Chondrocyte (in vitro differentiated cells): ENCODE measurements at regions not wholly inside any gene's neighbourhood (a gene's known extent, or its start where the extent isn't known, plus 50 kb on each side); places are given as distances from the start of the nearest gene placed in this dataset.
"Not testable (repeated sequence)": the region's sequence is repeated elsewhere in the genome, so short reads cannot be mapped to it uniquely, and the experiment has no call there.

Source experiments
- DNase-seq: peaks from one replicate; pipeline ENCODE4 v3.0.0; 2021; ENCODE audit warnings: mixed read lengths, low spot score
- H3K27ac Mint-ChIP-seq: one replicate; pipeline ENCODE4 v1.8.0; 2021; ENCODE audit warnings: mild to moderate bottlenecking, moderate library complexity, mixed read lengths; ENCODE audit not compliant: unreplicated experiment
- H3K27me3 Mint-ChIP-seq: 2 replicates; pipeline ENCODE4 v1.8.0; 2021; ENCODE audit warnings: low read depth, mixed read lengths
- H3K36me3 Mint-ChIP-seq: 2 replicates; pipeline ENCODE4 v1.8.0; 2021; ENCODE audit warnings: low read depth, mixed read lengths
- H3K4me1 Mint-ChIP-seq: 2 replicates; pipeline ENCODE4 v1.8.0; 2021; ENCODE audit warnings: low read depth, mild to moderate bottlenecking, mixed read lengths
- H3K4me3 Mint-ChIP-seq: one replicate; pipeline ENCODE4 v1.8.0; 2021; ENCODE audit warnings: mild to moderate bottlenecking, moderate library complexity, mixed read lengths; ENCODE audit not compliant: unreplicated experiment
- H3K9me3 Mint-ChIP-seq: 2 replicates; pipeline ENCODE4 v1.8.0; 2021; ENCODE audit warnings: low read depth, mixed read lengths
- CTCF ChIP-seq: fragments of 200-600 bp; sonication (generic); IDR thresholded peaks from 2 replicates; pipeline ENCODE4 v1.5.0; 2021; ENCODE audit warnings: antibody characterized with exemption, mild to moderate bottlenecking, moderate library complexity

- no peaks in the 10 kb centered on the region for H3K4me1 Mint-ChIP-seq
- no peak overlapping the region for H3K4me3 Mint-ChIP-seq
- H3K27ac Mint-ChIP-seq, result no peak overlapping the region
- TF ChIP-seq CTCF, result no peak
- no peaks in the 10 kb centered on the region for H3K27me3 Mint-ChIP-seq
- no peaks in the 10 kb centered on the region for H3K36me3 Mint-ChIP-seq
- H3K9me3 Mint-ChIP-seq, result peaks cover 39% of the 10 kb centered on the region
- no peak for DNase-seq
Measured at GRCh38 chr19:30811397-30812098, 439.4 kb downstream of the ZNF536 start.

GRCh38 chr19:30810726-30811125 lies 438.5 kb downstream of the ZNF536 start:
- Mint-ChIP-seq H3K4me1 (no peaks in the 10 kb centered on the region), H3K36me3 (no peaks in the 10 kb centered on the region), H3K27me3 (no peaks in the 10 kb centered on the region), H3K9me3 (peaks cover 37% of the 10 kb centered on the region), H3K4me3 (no peak overlapping the region), H3K27ac (no peak overlapping the region)
- DNase-seq, result no peak
- TF ChIP-seq CTCF, result no peak

- no peaks in the 10 kb centered on the region for H3K36me3 Mint-ChIP-seq
- no peaks in the 10 kb centered on the region for H3K27me3 Mint-ChIP-seq
- no peak for TF ChIP-seq CTCF
- no peaks in the 10 kb centered on the region for H3K4me1 Mint-ChIP-seq
- H3K4me3 Mint-ChIP-seq, result no peak overlapping the region
- DNase-seq, result no peak
- peaks cover 27% of the 10 kb centered on the region for H3K9me3 Mint-ChIP-seq
- H3K27ac Mint-ChIP-seq, result no peak overlapping the region
Measured at GRCh38 chr19:30807278-30807677, 435.1 kb downstream of the ZNF536 start.

GRCh38 chr19:30806311-30806710 lies 434.1 kb downstream of the ZNF536 start:
- no peaks in the 10 kb centered on the region for H3K27me3 Mint-ChIP-seq

GRCh38 chr19:30804751-30805150 lies 432.6 kb downstream of the ZNF536 start:
- Mint-ChIP-seq H3K36me3 (no peaks in the 10 kb centered on the region), H3K4me3 (no peak overlapping the region), H3K9me3 (peaks cover 18% of the 10 kb centered on the region), H3K4me1 (no peaks in the 10 kb centered on the region), H3K27ac (no peak overlapping the region), H3K27me3 (peaks cover 7% of the 10 kb centered on the region)
- no peak for DNase-seq
- no peak for TF ChIP-seq CTCF

More at GRCh38 chr19:30806311-30806710, 434.1 kb downstream of the ZNF536 start:
- TF ChIP-seq CTCF, result no peak
- Mint-ChIP-seq H3K27ac (no peak overlapping the region), H3K4me3 (no peak overlapping the region), H3K4me1 (no peaks in the 10 kb centered on the region), H3K9me3 (peaks cover 27% of the 10 kb centered on the region), H3K36me3 (no peaks in the 10 kb centered on the region)
- DNase-seq, result no peak

- H3K9me3 Mint-ChIP-seq, result peaks cover 18% of the 10 kb centered on the region
- H3K4me1 Mint-ChIP-seq, H3K27me3 Mint-ChIP-seq, H3K27ac Mint-ChIP-seq, H3K36me3 Mint-ChIP-seq, DNase-seq, H3K4me3 Mint-ChIP-seq: not testable (repeated sequence)
Measured at GRCh38 chr19:30804333-30804732, 432.1 kb downstream of the ZNF536 start.
